CD1c-positive myeloid dendritic cell (primary cell): ENCODE measurements at regions not wholly inside any gene's neighbourhood (a gene's known extent, or its start where the extent isn't known, plus 50 kb on each side); places are given as distances from the start of the nearest gene placed in this dataset.
"Not testable (repeated sequence)": the region's sequence is repeated elsewhere in the genome, so short reads cannot be mapped to it uniquely, and the experiment has no call there.

Source experiments
- DNase-seq: peaks from one replicate; pipeline ENCODE4 v3.0.0-alpha.2; 2016; ENCODE audit errors: extremely low spot score

DNA sequence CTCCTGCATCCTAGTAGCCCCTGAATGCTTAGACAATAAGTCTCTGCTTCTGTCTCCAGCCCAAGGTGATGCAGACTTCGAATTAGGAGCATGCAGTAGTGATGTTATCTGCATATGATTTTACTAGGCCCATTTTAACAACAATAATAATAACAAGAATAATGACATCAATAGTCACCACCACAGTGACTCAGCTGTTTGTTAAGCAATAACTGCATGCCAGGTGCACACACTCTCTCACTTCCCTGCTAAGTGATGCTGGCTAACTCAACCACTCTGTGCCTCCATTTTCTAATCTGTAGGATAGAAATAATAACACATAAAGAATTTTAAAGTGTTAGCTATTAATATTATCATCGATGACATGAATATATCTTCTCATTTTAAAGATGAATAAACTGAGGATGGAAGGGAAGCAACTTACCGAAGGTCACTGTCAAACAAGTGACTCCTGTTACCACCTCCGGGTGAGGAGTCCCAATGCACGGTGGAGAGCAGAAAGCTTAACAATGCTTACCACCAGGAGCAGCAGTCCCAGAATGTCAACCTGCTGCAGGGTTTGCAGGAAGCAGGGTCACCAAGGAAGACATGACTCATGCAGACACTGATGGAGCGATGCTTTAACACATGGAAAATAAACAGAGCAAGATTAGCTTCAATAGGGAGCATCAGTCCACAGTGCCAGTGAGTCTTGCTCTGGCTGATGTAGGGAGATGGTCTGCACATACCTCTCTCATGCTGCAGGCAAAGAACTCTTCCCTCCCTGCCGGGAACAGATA is 290.2 kb downstream of the SPATA17 start:
- DNase-seq, result no peak

DNA sequence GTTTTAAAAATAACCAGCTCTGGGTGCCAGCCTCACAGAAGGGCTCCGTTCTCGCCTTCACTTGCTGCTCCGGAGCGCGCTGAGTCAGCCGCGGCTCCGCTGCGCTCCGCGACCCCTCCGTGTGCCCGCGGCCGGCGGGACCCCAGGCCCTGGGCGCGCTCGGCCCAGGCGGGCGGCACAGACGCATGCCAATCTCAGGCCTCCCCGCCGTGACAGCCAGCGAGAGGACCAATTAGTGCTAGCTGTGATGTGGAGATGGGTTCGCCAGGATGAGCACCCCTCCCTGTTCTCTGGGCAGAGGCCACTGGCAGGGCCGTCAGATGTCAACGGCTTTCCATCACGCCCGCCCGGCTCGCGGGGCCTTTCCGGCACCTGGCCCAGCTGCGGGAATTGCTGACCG is 293.8 kb downstream of the SPATA17 start:
- no peak for DNase-seq

DNA sequence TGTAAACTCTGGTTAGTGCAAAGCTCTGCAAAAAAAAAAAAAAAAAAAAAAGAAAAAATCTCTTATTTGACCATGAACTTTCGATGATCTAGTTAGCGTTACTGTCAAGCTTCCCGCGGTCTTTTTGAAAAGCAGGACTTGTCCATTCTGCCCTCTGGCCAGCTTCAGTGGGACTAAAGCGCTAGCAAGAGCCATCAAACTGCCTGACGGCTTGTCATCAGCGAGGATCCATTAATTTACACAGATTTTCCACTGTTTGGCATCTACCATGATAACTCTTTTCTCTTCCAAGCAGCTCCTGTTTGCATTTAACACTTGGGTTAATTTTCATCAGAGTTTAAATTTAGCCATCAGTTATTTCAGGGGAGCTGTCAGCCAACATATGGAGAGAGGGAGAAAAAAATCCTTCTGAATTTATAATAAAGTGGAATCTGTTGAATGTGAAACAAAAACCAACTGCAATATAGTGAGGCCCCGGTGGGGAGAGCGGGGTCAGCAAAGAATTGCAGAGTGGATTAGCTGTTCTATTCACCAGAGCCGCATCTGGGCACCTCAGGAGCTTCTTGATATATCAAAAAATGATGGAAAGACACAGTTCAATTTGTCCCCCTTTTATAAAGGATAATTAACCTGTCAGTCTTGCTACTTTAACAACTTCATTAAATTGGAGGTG is 298.2 kb downstream of the SPATA17 start:
- no peak for DNase-seq

GRCh38 chr1:217943361-217943760 is 312.2 kb downstream of the SPATA17 start:
- no peak for DNase-seq

DNA sequence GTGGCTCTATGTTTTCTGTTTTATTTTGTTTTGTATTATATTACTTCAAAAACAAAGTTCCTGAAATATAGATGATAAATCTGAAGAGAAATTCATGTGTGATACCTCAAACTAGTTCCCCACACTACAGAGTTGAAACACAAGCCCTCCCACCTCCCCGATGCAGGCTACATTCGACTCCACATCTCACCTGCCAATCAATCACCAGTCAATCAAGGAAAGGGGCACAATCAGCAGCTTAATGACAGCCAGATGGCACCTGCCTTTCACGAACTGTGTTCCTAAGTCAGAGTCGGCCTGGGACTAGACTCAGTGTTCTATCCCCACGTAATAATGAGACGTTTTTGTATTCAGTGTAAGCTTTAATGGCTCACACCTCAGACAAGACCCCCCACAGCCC is 313.4 kb downstream of the SPATA17 start:
- no peak for DNase-seq

- no peak for DNase-seq
Measured at GRCh38 chr1:217946511-217946910, 315.4 kb downstream of the SPATA17 start.

- no peak for DNase-seq
Measured at GRCh38 chr1:217948741-217949140, 317.6 kb downstream of the SPATA17 start.

GRCh38 chr1:217953330-217953729 is 322.2 kb downstream of the SPATA17 start:
- DNase-seq, result no peak

DNA sequence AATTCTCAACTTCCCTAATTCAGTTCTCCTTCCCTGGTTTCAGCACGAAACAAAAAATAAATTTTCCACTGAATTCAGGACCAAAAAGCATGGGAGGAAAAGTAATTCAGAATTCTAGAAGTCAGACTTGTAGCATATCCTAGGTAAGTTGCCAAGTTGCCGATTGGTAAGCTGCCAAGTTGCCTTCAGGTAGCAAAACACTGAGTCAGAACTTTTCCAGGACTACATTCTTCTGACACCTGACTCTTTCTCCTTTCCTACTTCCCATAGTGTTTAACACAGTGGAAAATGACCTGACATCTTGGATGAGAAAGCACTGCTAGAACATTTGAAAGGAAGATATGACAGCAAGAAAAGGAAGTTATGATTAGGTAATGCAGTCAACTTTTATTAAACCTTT is 322.8 kb downstream of the SPATA17 start:
- DNase-seq, result no peak

- no peak for DNase-seq
Measured at GRCh38 chr1:217955723-217956122, 324.6 kb downstream of the SPATA17 start.

DNA sequence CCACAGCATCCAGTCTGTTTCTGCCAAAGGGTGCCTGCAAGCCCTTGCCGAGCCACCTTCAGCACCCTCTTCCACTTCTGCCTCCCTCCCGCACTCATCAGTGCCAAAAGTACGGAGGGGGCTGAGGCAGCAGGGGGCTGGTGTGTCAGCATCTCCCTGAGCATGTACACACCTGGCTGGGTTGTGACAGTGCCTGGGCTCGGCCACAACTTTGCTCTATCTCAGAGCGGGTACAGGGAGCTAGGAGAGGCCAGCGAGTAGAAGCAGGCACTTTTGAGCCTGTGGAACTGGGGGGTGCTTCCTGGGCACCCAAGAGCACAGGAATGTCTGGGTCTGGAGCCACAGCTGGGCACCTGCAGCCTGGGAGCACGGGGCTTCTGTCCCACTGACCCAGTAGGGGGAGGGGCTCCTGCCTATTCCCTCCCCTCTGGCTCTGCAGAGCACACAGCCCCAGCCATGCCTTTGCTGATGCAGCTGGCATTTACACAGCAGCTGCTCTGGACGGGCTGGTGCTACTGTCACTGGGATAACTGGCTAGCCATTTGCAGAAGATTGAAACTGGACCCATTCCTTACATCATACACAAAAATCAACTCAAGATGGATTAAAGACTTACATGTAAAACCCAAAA is 319.8 kb upstream of the RRP15 start:
- DNase-seq, result no peak

DNA sequence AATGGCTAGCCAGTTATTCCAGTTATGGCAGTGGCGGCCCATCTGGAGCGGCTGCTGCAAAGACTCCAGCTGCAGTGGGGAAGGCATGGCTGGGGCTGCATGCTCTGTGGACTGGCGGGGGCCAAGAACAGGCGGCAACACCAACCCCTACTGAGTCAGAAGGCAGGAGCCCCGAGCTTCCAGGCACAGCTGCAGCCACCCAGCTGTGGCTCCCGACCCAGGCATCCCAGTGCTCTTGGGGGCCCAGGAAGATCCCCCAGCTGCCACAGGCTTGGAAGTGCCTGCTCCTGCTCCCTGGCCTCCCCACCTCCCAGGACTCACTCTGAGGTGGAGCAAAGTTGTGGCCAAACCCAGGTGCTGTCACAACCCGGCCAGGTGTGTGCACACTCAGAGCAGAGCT is 317.0 kb upstream of the RRP15 start:
- DNase-seq, result no peak

DNA sequence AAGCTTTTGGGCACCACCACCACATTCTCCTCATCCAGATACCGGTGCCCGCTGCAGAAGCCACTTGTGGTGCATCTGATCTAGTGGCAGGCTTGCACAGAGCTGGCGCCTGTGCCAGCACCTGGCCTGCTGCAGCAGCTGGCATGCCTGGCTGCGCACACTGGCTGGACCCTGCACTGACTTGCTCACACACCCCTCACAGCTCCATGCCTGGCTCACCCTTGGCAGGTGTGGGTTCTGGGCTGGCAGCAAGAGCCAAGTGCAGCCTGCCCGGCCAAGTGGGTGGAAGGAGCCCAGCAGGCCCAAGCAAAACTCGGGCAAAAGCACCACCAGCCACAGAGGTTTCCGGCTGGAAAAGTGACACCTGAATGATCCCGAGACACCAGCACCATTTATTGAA is 315.7 kb upstream of the RRP15 start:
- no peak for DNase-seq

DNA sequence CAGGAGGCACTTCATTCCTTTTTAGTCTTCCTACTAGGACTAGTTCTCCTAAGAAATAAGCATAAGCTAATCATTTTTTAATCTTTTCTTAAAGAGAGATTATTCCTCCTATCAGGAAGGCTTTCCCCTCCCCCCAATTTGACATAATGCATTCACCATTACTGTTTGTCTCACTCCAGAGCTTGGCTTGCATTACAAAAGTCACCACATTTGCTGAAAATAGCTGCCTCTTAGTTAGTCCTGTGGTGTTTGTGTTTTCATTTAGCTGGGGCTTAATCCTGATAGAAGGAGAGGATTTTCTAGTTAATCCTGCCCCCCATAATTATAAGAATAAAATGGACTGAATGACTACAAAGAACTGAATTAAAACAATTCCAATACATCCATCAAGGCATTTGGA is 307.1 kb upstream of the RRP15 start:
- DNase-seq, result no peak

DNA sequence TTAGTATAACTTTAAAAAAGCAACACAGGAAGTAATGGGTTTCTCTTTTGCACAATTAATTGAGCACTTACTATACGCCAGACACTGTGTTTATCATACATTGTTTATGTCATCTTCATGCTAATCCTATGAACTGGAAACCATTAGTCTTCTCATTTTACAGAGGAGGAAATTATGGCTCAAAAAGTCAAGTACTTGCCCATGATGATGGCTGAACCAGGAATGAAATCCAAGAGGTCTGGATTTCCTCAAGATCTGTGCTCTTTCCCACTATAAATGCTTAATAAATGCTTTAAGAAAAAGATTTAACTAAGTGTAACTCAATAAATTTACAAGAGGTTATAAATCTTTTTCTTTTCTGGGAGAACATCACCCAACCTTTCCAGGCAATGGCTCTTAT is 303.7 kb upstream of the RRP15 start:
- DNase-seq, result no peak

DNA sequence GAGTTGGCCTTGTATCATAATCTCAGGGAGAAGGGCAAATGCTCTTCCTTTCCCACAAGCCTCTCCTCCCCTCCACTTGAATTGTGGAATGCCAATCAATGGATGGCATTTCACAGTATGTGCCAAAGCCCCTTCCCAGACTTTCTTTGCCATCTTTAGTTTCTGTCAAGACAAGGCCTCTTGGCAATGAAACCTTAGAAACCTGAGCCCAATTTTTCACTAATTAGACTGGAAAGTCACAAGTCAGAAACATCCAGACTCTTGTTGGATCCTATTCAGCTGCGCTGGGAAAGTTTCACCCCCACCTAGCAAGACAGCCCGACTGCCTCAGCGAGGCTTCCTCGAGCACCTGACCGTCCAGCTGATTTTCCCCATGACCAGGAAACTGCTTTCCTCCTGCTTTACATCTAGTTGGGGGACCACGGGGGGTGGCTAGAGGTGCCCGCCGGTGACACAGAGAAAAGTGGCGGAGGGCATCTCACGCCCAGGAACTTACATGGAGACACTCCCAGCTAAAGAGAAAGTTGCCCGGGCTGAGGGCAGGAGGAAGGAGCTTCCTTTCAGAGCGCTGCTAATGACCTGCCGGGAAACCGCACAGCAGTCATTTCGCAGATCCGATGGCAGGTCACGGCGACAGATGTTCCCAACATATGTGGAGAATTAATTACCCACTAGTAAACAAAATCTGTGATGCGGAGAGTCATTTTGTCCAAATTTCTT is 302.6 kb upstream of the RRP15 start:
- DNase-seq, result no peak

DNA sequence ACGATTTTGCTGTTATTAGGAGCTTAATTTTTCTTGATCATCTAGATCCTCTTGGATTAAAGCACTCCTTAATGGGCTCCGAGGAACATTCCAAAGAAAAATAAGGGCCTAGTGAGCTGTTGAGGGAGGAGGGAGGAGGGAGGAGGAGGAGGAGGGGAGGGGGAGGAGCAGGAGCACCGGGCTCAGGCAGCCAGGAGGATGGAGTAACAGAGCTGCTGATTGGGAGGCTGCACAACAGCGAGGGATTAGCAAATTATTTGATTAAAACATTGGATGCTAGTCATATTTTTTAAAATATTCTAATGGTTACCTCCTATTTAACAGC is 302.1 kb upstream of the RRP15 start:
- no peak for DNase-seq

- DNase-seq, result no peak
Measured at GRCh38 chr1:217985641-217986040, 299.5 kb upstream of the RRP15 start.

GRCh38 chr1:217989510-217989909 is 295.6 kb upstream of the RRP15 start:
- no peak for DNase-seq

- no peak for DNase-seq
Measured at GRCh38 chr1:217993439-217993838, 291.7 kb upstream of the RRP15 start.

GRCh38 chr1:218008296-218008695 is 276.8 kb upstream of the RRP15 start:
- DNase-seq, result not testable (repeated sequence)

GRCh38 chr1:218015106-218015505 is 270.0 kb upstream of the RRP15 start:
- DNase-seq, result not testable (repeated sequence)
